A549 (cell line): ENCODE measurements at regions not wholly inside any gene's neighbourhood (a gene's known extent, or its start where the extent isn't known, plus 50 kb on each side); places are given as distances from the start of the nearest gene placed in this dataset.

Source experiments
- ATAC-seq, 2 experiments: fragments of 200-7000 bp in 1 of 2; fragments of >200 bp in 1 of 2; cut with Nextera tagmentation in 1 of 2; cut with Tn5 transposase in 1 of 2; 3 replicates each; pipeline versions ENCODE4 v1.8.0 to v1.9.1; 2018 to 2020; ENCODE audit warnings: mild to moderate bottlenecking in 1 of 2, moderate library complexity in 1 of 2
- CTCF ChIA-PET: fragments of 300-600 bp; sonication (Branson Sonifier 250); formaldehyde crosslinking; extraction: SDS; loops from one replicate; lab custom pipeline; 2021; ENCODE audit warnings: antibody characterized with exemption, inconsistent platforms; lab: Yijun Ruan, JAX
- POLR2A ChIA-PET: fragments of 350-600 bp; formaldehyde crosslinking; extraction: SDS; loops from one replicate; lab custom pipeline; 2021; ENCODE audit warnings: antibody characterized with exemption, inconsistent platforms; lab: Yijun Ruan, JAX
- DNase-seq, 2 experiments: peaks; one replicate each; pipeline versions ENCODE4 v3.0.0 to v3.0.0-alpha.2; 2011 to 2016; ENCODE audit warnings: low read depth in 1 of 2, low spot score in 1 of 2
- FAIRE-seq: peaks from 2 replicates; lab custom pipeline; 2011; peaks lifted over from hg19 to GRCh38; lab: Jason Lieb, UNC
- H3K27ac ChIP-seq, 2 experiments: fragments of >200 bp; sonication (Bioruptor Twin); formaldehyde crosslinking; 3 replicates each; pipeline ENCODE4 v1.5.1; 2016 to 2017
- H3K4me1 ChIP-seq: fragments of >200 bp; sonication (Bioruptor Twin); formaldehyde crosslinking; 3 replicates; pipeline ENCODE4 v1.6.1; 2016
- H3K4me2 ChIP-seq: fragments of >200 bp; sonication (Bioruptor Twin); formaldehyde crosslinking; 3 replicates; pipeline ENCODE4 v1.6.1; 2016
- H3K4me3 ChIP-seq: fragments of >200 bp; sonication (Bioruptor Twin); formaldehyde crosslinking; 3 replicates; pipeline ENCODE4 v1.5.1; 2016
- H3K9me3 ChIP-seq: fragments of >200 bp; sonication (Bioruptor Twin); formaldehyde crosslinking; 3 replicates; pipeline ENCODE4 v1.6.1; 2016
- CBX8 ChIP-seq: fragments of 200-600 bp; sonication (generic); IDR thresholded peaks from 2 replicates; pipeline ENCODE4 v1.6.1; 2016
- CHD2 ChIP-seq: fragments of 150-350 bp; IDR thresholded peaks from 2 replicates; pipeline ENCODE4 v1.6.1; 2014; ENCODE audit warnings: low read length; ENCODE audit not compliant: partially characterized antibody
- CHD4 ChIP-seq: fragments of 200-600 bp; sonication (generic); IDR thresholded peaks from 2 replicates; pipeline ENCODE4 v1.6.1; 2016; ENCODE audit warnings: antibody characterized with exemption, mild to moderate bottlenecking, borderline replicate concordance
- EP300 ChIP-seq, 2 experiments: fragments of >200 bp; sonication (Bioruptor Twin); formaldehyde crosslinking; IDR thresholded peaks; 2 replicates in 1 of 2; 3 replicates in 1 of 2; pipeline ENCODE4 v1.6.1; 2016 to 2017
- FOSL2 ChIP-seq, 2 experiments: fragments of 450-650 bp in 1 of 2; fragments of >200 bp in 1 of 2; sonication (Bioruptor Twin) in 1 of 2; formaldehyde crosslinking; IDR thresholded peaks; 2 replicates each; pipeline versions ENCODE4 v1.5.0 to v1.6.1; 2016 to 2020; ENCODE audit warnings: mild to moderate bottlenecking in 1 of 2, moderate library complexity in 1 of 2
- GATA3 ChIP-seq: IDR thresholded peaks from 2 replicates; pipeline ENCODE4 v1.6.1; 2012; ENCODE audit warnings: borderline replicate concordance
- HOXB5 ChIP-seq: fragments of 250-450 bp; sonication (Bioruptor Pico); IDR thresholded peaks from 2 replicates; pipeline ENCODE4 v1.5.0; 2020; ENCODE audit warnings: mild to moderate bottlenecking, moderate library complexity
- RARB ChIP-seq: fragments of 250-450 bp; sonication (Bioruptor Pico); IDR thresholded peaks from 2 replicates; pipeline ENCODE4 v1.8.0; 2021; ENCODE audit warnings: mild to moderate bottlenecking, moderate library complexity
- RCOR1 ChIP-seq: fragments of 150-350 bp; IDR thresholded peaks from 2 replicates; pipeline ENCODE4 v1.6.1; 2014; ENCODE audit warnings: antibody characterized with exemption, low read length, low read depth
- RFX5 ChIP-seq: fragments of 450-650 bp; IDR thresholded peaks from 2 replicates; pipeline ENCODE4 v1.7.1; 2014; ENCODE audit warnings: antibody characterized with exemption, mild to moderate bottlenecking, moderate library complexity
- SMC3 ChIP-seq: fragments of >200 bp; sonication (Bioruptor Twin); formaldehyde crosslinking; IDR thresholded peaks from 3 replicates; pipeline ENCODE4 v1.6.1; 2018; ENCODE audit warnings: inconsistent platforms
- ZSCAN20 ChIP-seq: fragments of 250-450 bp; sonication (Bioruptor Pico); IDR thresholded peaks from 2 replicates; pipeline ENCODE4 v1.8.0; 2022; ENCODE audit warnings: mild to moderate bottlenecking, moderate library complexity
- WGBS: methylation state at CpG from one replicate; pipeline ENCODE4 v1.1.6; 2017; ENCODE audit errors: missing lambda C conversion rate; 5-methylcytosine and 5-hydroxymethylcytosine counted together
- TF ChIP-seq, protein P1 (sequence below): fragments of >200 bp; sonication (Bioruptor Twin); formaldehyde crosslinking; IDR thresholded peaks from 3 replicates; pipeline ENCODE4 v1.5.1; 2016
- TF ChIP-seq, protein P2 (sequence below): fragments of 450-650 bp; IDR thresholded peaks from 2 replicates; pipeline ENCODE4 v1.6.1; 2014; ENCODE audit warnings: antibody characterized with exemption
- TF ChIP-seq, protein P3 (sequence below): fragments of 200-600 bp; sonication (generic); IDR thresholded peaks from 2 replicates; pipeline ENCODE4 v1.6.1; 2016; ENCODE audit warnings: antibody characterized with exemption, mild to moderate bottlenecking, moderate library complexity
- TF ChIP-seq, protein P4 (sequence below): fragments of >200 bp; sonication (Bioruptor Twin); formaldehyde crosslinking; IDR thresholded peaks from 2 replicates; pipeline ENCODE4 v1.6.1; 2016
- TF ChIP-seq, protein P5 (sequence below): fragments of 250-450 bp; sonication (Bioruptor Pico); IDR thresholded peaks from 2 replicates; pipeline ENCODE4 v1.5.0; 2021; ENCODE audit warnings: mild to moderate bottlenecking, moderate library complexity, borderline replicate concordance

DNA sequence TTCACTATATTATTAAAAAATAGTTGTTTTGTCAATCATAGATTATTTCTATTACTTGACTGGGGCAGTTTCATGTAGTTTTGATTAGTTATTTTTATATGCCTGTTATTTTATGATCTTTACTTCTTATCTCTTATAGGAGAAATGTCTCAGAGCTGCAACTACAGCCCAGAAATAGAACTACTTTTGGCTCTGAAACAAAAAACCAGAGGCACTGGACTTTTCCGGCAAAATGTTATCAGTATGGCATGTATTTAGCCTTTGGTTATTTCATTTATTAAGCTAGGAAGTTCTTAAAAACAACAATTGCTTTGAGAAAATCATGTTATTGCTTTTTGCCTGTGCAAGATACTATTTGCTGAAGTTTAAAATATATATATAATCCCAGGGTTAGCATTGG is 566.5 kb downstream of the ANKRD50 start:
- ChIA-PET POLR2A (no interaction called here), CTCF (no interaction called here)
- ATAC-seq: no peak
- Histone ChIP-seq H3K4me3 (no peak overlapping the region), H3K27ac (no peak overlapping the region), H3K4me2 (no peak overlapping the region), H3K4me1 (no peaks in the 10 kb centered on the region), H3K9me3 (no peaks in the 10 kb centered on the region)
- TF ChIP-seq EP300 (IDR thresholded peaks at IDR 0.05) (no peak), RFX5 (no peak), SMC3 (no peak), GATA3 (no peak), CBX8 (no peak), CHD2 (no peak), ZSCAN20 (CRISPR knock-in tag) (no peak), HOXB5 (CRISPR knock-in tag) (no peak), CHD4 (no peak), RCOR1 (no peak), RARB (CRISPR knock-in tag) (no peak)
- TF ChIP-seq, protein P1, sequence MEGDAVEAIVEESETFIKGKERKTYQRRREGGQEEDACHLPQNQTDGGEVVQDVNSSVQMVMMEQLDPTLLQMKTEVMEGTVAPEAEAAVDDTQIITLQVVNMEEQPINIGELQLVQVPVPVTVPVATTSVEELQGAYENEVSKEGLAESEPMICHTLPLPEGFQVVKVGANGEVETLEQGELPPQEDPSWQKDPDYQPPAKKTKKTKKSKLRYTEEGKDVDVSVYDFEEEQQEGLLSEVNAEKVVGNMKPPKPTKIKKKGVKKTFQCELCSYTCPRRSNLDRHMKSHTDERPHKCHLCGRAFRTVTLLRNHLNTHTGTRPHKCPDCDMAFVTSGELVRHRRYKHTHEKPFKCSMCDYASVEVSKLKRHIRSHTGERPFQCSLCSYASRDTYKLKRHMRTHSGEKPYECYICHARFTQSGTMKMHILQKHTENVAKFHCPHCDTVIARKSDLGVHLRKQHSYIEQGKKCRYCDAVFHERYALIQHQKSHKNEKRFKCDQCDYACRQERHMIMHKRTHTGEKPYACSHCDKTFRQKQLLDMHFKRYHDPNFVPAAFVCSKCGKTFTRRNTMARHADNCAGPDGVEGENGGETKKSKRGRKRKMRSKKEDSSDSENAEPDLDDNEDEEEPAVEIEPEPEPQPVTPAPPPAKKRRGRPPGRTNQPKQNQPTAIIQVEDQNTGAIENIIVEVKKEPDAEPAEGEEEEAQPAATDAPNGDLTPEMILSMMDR: no peak
- TF ChIP-seq, protein P2, sequence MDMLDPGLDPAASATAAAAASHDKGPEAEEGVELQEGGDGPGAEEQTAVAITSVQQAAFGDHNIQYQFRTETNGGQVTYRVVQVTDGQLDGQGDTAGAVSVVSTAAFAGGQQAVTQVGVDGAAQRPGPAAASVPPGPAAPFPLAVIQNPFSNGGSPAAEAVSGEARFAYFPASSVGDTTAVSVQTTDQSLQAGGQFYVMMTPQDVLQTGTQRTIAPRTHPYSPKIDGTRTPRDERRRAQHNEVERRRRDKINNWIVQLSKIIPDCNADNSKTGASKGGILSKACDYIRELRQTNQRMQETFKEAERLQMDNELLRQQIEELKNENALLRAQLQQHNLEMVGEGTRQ: no peak
- TF ChIP-seq, protein P3, sequence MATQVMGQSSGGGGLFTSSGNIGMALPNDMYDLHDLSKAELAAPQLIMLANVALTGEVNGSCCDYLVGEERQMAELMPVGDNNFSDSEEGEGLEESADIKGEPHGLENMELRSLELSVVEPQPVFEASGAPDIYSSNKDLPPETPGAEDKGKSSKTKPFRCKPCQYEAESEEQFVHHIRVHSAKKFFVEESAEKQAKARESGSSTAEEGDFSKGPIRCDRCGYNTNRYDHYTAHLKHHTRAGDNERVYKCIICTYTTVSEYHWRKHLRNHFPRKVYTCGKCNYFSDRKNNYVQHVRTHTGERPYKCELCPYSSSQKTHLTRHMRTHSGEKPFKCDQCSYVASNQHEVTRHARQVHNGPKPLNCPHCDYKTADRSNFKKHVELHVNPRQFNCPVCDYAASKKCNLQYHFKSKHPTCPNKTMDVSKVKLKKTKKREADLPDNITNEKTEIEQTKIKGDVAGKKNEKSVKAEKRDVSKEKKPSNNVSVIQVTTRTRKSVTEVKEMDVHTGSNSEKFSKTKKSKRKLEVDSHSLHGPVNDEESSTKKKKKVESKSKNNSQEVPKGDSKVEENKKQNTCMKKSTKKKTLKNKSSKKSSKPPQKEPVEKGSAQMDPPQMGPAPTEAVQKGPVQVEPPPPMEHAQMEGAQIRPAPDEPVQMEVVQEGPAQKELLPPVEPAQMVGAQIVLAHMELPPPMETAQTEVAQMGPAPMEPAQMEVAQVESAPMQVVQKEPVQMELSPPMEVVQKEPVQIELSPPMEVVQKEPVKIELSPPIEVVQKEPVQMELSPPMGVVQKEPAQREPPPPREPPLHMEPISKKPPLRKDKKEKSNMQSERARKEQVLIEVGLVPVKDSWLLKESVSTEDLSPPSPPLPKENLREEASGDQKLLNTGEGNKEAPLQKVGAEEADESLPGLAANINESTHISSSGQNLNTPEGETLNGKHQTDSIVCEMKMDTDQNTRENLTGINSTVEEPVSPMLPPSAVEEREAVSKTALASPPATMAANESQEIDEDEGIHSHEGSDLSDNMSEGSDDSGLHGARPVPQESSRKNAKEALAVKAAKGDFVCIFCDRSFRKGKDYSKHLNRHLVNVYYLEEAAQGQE: no peak
- FAIRE-seq: no peak
- DNase-seq: no peak
- 93% methylated on average over 1 of the region's 1 CpG for whole genome bisulfite sequencing

DNA sequence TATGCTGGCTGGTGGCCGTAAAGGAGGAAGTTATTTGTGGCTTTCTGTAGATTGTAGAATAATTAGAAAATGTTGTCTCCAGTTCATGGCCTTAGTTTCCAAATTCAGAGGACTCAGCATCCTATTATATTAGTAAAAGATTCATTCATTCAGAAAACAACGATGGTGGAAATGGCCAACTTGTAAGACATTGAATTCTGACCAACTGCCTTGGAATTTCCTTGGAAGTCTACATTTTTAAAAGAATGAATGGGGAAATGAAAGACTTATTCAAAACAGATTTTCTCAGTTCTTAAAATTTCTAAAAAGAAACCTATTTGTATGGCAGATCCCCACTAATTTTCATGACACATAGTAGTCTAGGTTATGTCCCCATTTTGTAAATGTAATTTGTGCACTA is 561.5 kb downstream of the ANKRD50 start:
- 29% methylated on average over 2 of the region's 2 CpGs for WGBS
- FAIRE-seq: no peak
- Histone ChIP-seq H3K4me2 (no peak overlapping the region), H3K4me3 (no peak overlapping the region), H3K9me3 (no peaks in the 10 kb centered on the region), H3K27ac (no peak overlapping the region), H3K4me1 (no peaks in the 10 kb centered on the region)
- CTCF ChIA-PET: no interaction called here
- POLR2A ChIA-PET: no interaction called here
- no peak for DNase-seq
- TF ChIP-seq, protein P4, sequence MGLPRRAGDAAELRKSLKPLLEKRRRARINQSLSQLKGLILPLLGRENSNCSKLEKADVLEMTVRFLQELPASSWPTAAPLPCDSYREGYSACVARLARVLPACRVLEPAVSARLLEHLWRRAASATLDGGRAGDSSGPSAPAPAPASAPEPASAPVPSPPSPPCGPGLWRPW: no peak
- TF ChIP-seq, protein P5, sequence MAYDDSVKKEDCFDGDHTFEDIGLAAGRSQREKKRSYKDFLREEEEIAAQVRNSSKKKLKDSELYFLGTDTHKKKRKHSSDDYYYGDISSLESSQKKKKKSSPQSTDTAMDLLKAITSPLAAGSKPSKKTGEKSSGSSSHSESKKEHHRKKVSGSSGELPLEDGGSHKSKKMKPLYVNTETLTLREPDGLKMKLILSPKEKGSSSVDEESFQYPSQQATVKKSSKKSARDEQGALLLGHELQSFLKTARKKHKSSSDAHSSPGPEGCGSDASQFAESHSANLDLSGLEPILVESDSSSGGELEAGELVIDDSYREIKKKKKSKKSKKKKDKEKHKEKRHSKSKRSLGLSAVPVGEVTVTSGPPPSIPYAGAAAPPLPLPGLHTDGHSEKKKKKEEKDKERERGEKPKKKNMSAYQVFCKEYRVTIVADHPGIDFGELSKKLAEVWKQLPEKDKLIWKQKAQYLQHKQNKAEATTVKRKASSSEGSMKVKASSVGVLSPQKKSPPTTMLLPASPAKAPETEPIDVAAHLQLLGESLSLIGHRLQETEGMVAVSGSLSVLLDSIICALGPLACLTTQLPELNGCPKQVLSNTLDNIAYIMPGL: no peak
- TF ChIP-seq, protein P1: no peak
- no peak for TF ChIP-seq FOSL2 (IDR thresholded peaks at IDR 0.05)
- TF ChIP-seq FOSL2 (CRISPR knock-in tag; IDR thresholded peaks at IDR 0.05): no peak
- ATAC-seq: no peak
